ENCODE measurements at regions not wholly inside any gene's neighbourhood (a gene's known extent, or its start where the extent isn't known, plus 50 kb on each side); places are given as distances from the start of the nearest gene placed in this dataset.

GRCh38 chr14:66177935-66178334, 308.2 kb upstream of the CCDC196 start:
- TF ChIP-seq SMC3 (IDR thresholded peaks at IDR 0.05; ENCODE audit: low read depth, low read length) (no peak), POLR2A (IDR thresholded peaks at IDR 0.05; ENCODE audit: low read depth, low read length) (no peak), CTCF (conservative IDR thresholded peaks at IDR 0.05; ENCODE audit: low read depth, low read length) (no peak), MAZ (IDR thresholded peaks at IDR 0.05; ENCODE audit: borderline replicate concordance, low read depth, low read length) (no peak), CHD1 (IDR thresholded peaks at IDR 0.05; ENCODE audit: low read depth, low read length) (no peak), RAD21 (IDR thresholded peaks at IDR 0.05; ENCODE audit: low read length) (no peak), BHLHE40 (IDR thresholded peaks at IDR 0.05; ENCODE audit: low read depth, low read length) (no peak), RFX5 (IDR thresholded peaks at IDR 0.05; ENCODE audit: low read depth, low read length) (no peak), USF2 (IDR thresholded peaks at IDR 0.05; ENCODE audit: low read depth, low read length) (no peak)
